ENCODE measurements at regions not wholly inside any gene's neighbourhood (a gene's known extent, or its start where the extent isn't known, plus 50 kb on each side); places are given as distances from the start of the nearest gene placed in this dataset.
"Not testable (repeated sequence)": the region's sequence is repeated elsewhere in the genome, so short reads cannot be mapped to it uniquely, and the experiment has no call there.

DNA sequence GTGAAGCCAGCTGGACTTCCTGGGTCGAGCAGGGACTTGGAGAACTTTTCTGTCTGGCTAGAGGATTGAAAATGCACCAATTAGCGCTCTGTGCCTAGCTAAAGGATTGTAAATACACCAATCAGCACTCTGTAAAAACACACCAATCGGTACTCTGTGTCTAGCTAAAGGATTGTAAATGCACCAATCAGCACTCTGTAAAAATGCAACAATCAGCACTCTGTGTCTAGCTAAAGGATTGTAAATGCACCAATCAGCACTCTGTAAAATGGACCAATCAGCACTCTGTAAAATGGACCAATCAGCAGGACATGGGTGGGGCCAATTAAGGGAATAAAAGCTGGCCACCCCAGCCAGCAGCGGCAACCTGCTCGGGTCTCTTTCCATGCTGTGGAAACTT is 97.3 kb upstream of the GALNT15 start:
- DNase-seq, result not testable (repeated sequence)

GRCh38 chr3:16077681-16078080 is 96.8 kb upstream of the GALNT15 start:
- not testable (repeated sequence) for DNase-seq

GRCh38 chr3:16079519-16079918 is 95.0 kb upstream of the GALNT15 start:
- no peak for DNase-seq

DNA sequence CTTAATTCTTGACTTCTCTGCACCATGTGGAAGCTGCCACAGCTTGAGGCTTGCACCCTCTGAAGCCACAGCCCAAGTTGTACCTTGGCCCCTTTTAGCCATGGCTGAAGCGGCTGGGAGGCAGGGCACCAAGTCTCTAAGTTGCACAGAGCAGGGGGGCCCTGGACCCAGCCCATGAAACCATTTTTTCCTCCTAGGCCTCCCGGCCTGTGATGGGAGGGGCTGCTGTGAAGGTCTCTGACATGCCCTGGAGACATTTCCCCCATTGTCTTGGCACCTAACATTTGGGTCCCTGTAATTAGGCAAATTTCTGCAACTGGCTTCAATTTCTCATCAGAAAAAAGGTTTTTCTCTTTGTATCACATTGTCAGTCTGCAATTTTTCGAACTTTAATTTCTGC is 92.8 kb upstream of the GALNT15 start:
- no peak for DNase-seq

GRCh38 chr3:16084887-16085286 is 89.6 kb upstream of the GALNT15 start:
- DNase-seq, result no peak

DNA sequence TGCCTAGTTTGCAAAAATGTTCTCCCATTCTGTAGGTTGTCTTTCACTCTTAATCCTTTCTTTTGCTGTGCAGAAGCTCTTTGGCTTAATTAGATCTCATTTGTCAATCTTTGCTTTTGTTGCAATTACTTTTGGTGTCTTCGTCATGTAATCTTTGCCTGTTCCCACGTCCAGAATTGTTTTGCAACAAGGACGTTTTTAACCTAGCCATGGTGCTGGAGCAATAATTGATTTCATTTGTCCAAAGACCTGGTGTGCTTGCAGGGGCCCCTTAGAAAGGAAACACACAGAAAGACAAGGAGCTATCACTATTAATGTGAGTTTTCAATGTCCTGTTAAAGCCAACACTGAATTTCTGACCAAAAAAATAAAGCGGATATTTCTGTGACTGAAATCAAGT is 89.1 kb upstream of the GALNT15 start:
- DNase-seq, result no peak

- DNase-seq, result no peak
Observed at GRCh38 chr3:16085884-16086608, 88.4 kb upstream of the GALNT15 start.

- DNase-seq, result no peak
Observed at GRCh38 chr3:16086690-16087089, 87.8 kb upstream of the GALNT15 start.

GRCh38 chr3:16088496-16088895 is 86.0 kb upstream of the GALNT15 start:
- DNase-seq, result no peak

GRCh38 chr3:16089521-16089920 is 85.0 kb upstream of the GALNT15 start:
- DNase-seq, result no peak

DNA sequence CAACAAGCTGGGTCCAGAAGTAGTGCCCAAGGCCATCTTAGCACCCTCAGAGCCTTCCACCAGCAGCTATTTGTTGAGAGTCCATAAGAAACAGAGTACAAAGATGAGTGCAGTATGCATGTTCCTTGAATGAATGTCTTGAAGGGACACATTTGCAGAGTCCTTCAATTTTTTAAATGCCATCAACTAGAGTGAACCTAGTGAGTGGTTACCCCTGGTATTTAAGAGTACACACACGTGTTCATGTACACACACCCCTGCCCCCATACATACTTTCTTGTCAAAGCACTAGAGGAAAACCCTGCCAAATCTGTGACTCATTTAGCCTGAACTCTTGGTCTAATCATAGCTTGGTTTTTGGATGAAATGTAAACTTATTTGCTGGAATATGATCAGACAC is 84.5 kb upstream of the GALNT15 start:
- no peak for DNase-seq

- no peak for DNase-seq
Observed at GRCh38 chr3:16090706-16091105, 83.8 kb upstream of the GALNT15 start.

- no peak for DNase-seq
Observed at GRCh38 chr3:16092923-16093322, 81.6 kb upstream of the GALNT15 start.

GRCh38 chr3:16101295-16102186 is 72.9 kb upstream of the GALNT15 start:
- no peak for DNase-seq

GRCh38 chr3:16102187-16102561 is 72.3 kb upstream of the GALNT15 start:
- DNase-seq, result no peak

DNA sequence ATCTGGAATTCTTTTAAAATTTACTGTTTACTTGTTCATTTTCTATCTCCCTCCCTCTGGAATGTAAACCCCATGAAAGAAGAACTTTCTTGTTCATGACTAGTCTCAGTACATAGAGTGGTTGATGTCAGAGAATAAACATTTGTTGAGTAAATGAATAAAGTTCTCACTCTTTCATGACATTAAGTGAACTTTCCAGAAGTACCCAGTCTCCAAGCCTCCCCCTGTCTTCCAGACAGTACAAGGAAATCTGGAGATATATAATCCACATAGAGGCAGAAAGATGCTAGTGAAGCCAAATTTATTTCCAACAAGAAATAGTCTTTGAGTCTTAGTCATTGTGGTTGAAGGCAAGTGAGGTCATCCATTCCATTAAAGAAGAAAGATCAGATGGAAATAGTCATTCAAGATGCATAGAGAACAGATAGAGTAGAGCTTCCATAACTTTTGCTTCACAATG is 71.5 kb upstream of the GALNT15 start:
- no peak for DNase-seq

GRCh38 chr3:16103472-16103871 is 71.0 kb upstream of the GALNT15 start:
- no peak for DNase-seq

- no peak for DNase-seq
Observed at GRCh38 chr3:16104156-16104555, 70.3 kb upstream of the GALNT15 start.

DNA sequence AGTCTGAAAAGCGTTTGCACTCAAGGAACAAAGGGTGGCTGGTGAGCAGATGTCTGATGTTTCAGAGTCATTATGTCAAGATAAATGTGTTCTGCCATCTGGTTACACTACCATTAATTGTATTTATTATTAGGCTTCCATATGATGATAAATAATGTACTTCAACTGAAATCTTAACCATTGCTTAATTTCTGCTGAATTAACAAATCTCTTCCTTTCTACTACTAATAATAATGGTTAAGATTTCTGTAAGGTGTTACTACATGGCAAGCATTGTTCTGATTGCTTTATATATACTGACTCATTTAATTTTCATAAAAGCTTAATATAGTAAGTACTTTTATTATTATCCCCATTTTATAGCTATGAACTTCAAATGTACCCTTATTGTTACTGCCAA is 68.4 kb upstream of the GALNT15 start:
- no peak for DNase-seq

- DNase-seq, result no peak
Observed at GRCh38 chr3:16108424-16108823, 66.1 kb upstream of the GALNT15 start.

DNA sequence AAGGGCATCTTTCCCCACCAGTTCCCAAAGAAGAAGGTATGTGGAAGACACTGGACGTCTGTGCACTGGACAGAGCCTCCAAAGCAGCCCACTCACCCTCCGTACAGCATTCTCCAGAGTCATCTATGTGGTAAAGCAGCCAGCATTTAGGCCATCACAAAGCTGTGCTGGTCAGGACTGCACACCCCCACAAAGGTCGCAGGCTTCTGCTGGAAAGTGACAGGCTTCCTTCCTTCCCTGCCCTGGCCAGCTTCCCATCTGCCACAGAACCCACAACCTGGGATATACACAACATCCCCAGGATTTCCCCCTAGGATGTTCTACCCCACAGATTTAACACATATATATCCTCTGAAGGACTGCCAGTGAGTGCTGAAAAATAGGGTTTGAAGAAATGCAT is 64.6 kb upstream of the GALNT15 start:
- no peak for DNase-seq

- DNase-seq, result no peak
Observed at GRCh38 chr3:16112910-16113504, 61.5 kb upstream of the GALNT15 start.

DNA sequence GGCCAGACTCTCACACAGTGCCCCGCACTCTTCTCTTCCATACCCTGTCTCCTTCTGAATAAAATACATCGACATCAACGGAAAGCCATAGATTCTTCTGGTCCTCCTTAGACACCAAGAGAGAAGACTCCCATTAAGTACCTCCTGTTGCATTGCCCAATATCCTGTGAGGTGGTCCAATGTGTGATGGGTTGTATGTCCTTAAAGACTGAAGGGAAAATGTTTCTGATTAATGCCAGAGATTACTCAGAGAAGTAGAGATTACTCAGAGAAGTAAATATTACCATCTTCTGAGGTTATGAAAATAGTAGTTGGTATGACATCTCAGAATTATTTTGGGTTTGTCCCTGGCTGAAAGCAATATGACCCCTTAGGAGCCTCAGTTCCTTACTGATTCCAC is 60.8 kb upstream of the GALNT15 start:
- no peak for DNase-seq

GRCh38 chr3:16114429-16114828 is 60.1 kb upstream of the GALNT15 start:
- DNase-seq, result no peak
